Hepatocyte (in vitro differentiated cells): ENCODE measurements at regions not wholly inside any gene's neighbourhood (a gene's known extent, or its start where the extent isn't known, plus 50 kb on each side); places are given as distances from the start of the nearest gene placed in this dataset.

Experiments
- DNase-seq: peaks from one replicate; pipeline ENCODE4 v3.0.0-alpha.2; 2016; ENCODE audit warnings: low spot score
- H2AFZ ChIP-seq: fragments of 200-600 bp; sonication (generic); 2 replicates; pipeline ENCODE4 v1.6.0; 2016; ENCODE audit warnings: antibody characterized with exemption, mild to moderate bottlenecking
- H3K27ac ChIP-seq: fragments of 200-600 bp; sonication (generic); 2 replicates; pipeline ENCODE4 v1.5.1; 2016; ENCODE audit warnings: mild to moderate bottlenecking
- H3K27me3 ChIP-seq: fragments of 200-600 bp; sonication (generic); 2 replicates; pipeline ENCODE4 v1.6.1; 2016
- H3K36me3 ChIP-seq: fragments of 200-600 bp; sonication (generic); replicated peaks from 2 replicates; pipeline ENCODE4 v1.5.1; 2016; ENCODE audit warnings: low read depth; ENCODE audit not compliant: insufficient read depth
- H3K4me1 ChIP-seq: fragments of 200-600 bp; sonication (generic); 2 replicates; pipeline ENCODE4 v1.5.1; 2016; ENCODE audit warnings: mild to moderate bottlenecking, moderate library complexity; ENCODE audit not compliant: insufficient read depth
- H3K4me2 ChIP-seq: fragments of 200-600 bp; sonication (generic); 2 replicates; pipeline ENCODE4 v1.6.0; 2016
- H3K4me3 ChIP-seq: fragments of 200-600 bp; sonication (generic); 2 replicates; pipeline ENCODE4 v1.5.1; 2016; ENCODE audit warnings: mild to moderate bottlenecking
- H3K79me2 ChIP-seq: fragments of 200-600 bp; sonication (generic); 2 replicates; pipeline ENCODE4 v1.6.0; 2017; ENCODE audit warnings: mild to moderate bottlenecking
- H3K9me2 ChIP-seq: fragments of 200-600 bp; sonication (generic); replicated peaks from 2 replicates; pipeline ENCODE4 v1.6.0; 2017; ENCODE audit warnings: mild to moderate bottlenecking; ENCODE audit not compliant: insufficient read depth
- H3K9me3 ChIP-seq: fragments of 200-600 bp; sonication (generic); 2 replicates; pipeline ENCODE4 v1.5.1; 2016; ENCODE audit warnings: low read depth, mild to moderate bottlenecking
- H4K20me1 ChIP-seq: fragments of 200-600 bp; sonication (generic); 2 replicates; pipeline ENCODE4 v1.6.0; 2016; ENCODE audit warnings: mild to moderate bottlenecking; ENCODE audit not compliant: insufficient read depth, poor library complexity, severe bottlenecking
- EZH2 ChIP-seq: fragments of 200-600 bp; sonication (generic); IDR thresholded peaks from 2 replicates; pipeline ENCODE4 v1.6.1; 2016; ENCODE audit warnings: antibody characterized with exemption, mild to moderate bottlenecking, borderline replicate concordance
- EZH2phosphoT487 ChIP-seq: fragments of 200-600 bp; sonication (generic); IDR thresholded peaks from one replicate; pipeline ENCODE4 v1.6.1; 2018; ENCODE audit warnings: antibody characterized with exemption, mild to moderate bottlenecking, low read depth, moderate library complexity; ENCODE audit not compliant: unreplicated experiment, severe bottlenecking
- WGBS: methylation state at CpG from one replicate; pipeline ENCODE4 v1.1.6; 2016; ENCODE audit warnings: low lambda C conversion rate; ENCODE audit errors: missing lambda C conversion rate; 5-methylcytosine and 5-hydroxymethylcytosine counted together
- TF ChIP-seq, protein P1 (sequence below): fragments of 200-600 bp; sonication (generic); IDR thresholded peaks from 2 replicates; pipeline ENCODE4 v1.5.1; 2016; ENCODE audit warnings: antibody characterized with exemption, mild to moderate bottlenecking; ENCODE audit not compliant: poor library complexity

DNA sequence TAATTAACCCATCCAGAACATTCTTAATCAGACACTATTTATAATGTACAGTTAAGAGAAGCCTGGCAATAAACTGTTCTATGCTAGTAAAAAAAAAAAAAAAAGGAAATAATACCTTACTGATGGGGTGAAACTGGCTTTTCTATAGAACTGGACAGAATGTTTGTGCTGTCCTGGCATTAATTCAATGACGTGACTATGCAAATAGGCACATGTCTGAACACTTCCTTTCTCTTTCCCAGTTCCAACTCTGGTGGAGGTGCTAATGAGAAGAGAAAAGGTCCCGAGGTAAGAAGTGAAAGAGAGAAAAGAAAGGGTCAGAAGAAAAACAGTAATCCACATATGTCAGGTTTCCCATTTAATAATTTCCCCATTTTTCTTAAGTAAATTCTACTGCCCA, 508.4 kb downstream of the ZEB2 start:
- Histone ChIP-seq H3K79me2 (no peaks in the 10 kb centered on the region), H3K4me2 (no peak overlapping the region), H3K4me1 (no peaks in the 10 kb centered on the region), H3K36me3 (no peaks in the 10 kb centered on the region), H3K27me3 (no peaks in the 10 kb centered on the region), H3K4me3 (no peak overlapping the region), H3K27ac (no peak overlapping the region), H3K9me2 (no peaks in the 10 kb centered on the region), H3K9me3 (no peaks in the 10 kb centered on the region), H4K20me1 (no peaks in the 10 kb centered on the region), H2AFZ (no peak overlapping the region)
- TF ChIP-seq, protein P1, sequence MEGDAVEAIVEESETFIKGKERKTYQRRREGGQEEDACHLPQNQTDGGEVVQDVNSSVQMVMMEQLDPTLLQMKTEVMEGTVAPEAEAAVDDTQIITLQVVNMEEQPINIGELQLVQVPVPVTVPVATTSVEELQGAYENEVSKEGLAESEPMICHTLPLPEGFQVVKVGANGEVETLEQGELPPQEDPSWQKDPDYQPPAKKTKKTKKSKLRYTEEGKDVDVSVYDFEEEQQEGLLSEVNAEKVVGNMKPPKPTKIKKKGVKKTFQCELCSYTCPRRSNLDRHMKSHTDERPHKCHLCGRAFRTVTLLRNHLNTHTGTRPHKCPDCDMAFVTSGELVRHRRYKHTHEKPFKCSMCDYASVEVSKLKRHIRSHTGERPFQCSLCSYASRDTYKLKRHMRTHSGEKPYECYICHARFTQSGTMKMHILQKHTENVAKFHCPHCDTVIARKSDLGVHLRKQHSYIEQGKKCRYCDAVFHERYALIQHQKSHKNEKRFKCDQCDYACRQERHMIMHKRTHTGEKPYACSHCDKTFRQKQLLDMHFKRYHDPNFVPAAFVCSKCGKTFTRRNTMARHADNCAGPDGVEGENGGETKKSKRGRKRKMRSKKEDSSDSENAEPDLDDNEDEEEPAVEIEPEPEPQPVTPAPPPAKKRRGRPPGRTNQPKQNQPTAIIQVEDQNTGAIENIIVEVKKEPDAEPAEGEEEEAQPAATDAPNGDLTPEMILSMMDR: no peak
- TF ChIP-seq EZH2 (no peak), EZH2phosphoT487 (no peak)
- DNase-seq: no peak
- 87% methylated on average over 2 of the region's 2 CpGs for WGBS

DNA sequence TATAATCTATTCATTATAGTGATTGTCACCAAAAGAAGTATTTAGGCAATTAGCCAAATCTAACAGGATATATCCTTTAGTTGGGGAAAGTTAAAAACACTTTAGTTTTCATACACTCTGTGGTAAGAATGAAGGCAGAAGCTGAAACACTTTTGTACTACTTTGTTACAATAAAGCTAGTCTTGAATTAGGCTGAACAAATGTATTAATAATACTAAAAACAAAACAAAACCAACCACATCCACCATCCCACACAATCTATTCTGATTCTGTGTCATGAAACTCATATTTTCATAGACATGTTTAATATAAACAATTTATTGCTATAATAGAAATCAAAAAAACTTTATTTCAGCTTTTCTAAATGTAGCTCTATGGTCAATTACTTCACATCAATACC, 508.8 kb downstream of the ZEB2 start:
- H2AFZ ChIP-seq: no peak overlapping the region

DNA sequence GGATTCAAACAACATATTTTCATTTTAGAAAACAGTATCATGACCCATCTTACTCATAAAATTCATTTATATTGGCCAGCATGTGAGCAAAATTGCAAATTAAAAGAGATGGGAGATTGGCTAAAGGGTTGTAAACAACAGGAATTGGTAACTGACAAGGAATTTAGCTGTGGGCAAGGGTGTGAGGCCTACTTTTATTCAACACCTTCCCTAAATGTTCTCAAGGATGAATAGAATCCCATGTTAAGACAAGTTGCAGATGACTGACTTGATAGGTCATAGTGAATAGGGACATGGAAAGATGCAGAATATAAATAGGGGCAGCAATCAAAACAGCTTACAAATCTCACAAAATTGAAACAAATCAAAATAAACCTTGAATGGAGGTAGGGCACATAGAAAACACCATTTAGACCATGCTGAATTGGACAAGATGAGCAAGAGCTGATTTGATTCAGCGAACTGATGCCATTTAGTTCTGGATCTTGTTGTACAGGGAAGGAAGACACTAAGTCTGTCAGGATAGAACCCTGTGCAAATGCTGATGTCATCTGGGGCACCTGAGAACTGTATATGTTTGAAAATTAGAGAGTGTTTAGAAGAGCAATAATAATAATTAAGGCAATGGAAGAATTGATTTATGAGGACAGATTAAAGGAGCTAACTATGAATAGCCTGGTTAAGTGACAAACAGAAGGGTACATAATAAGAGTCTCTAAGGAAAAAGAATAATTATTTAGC, 509.7 kb downstream of the ZEB2 start:
- Histone ChIP-seq H3K9me3 (no peaks in the 10 kb centered on the region), H3K27ac (no peak overlapping the region), H3K4me1 (no peaks in the 10 kb centered on the region), H3K4me3 (no peak overlapping the region), H3K36me3 (no peaks in the 10 kb centered on the region), H3K9me2 (no peaks in the 10 kb centered on the region), H3K4me2 (no peak overlapping the region), H3K27me3 (no peaks in the 10 kb centered on the region), H3K79me2 (no peaks in the 10 kb centered on the region), H2AFZ (no peak overlapping the region), H4K20me1 (no peaks in the 10 kb centered on the region)
- DNase-seq: no peak
- no peak for TF ChIP-seq EZH2
- TF ChIP-seq EZH2phosphoT487: no peak
- TF ChIP-seq, protein P1: no peak
- WGBS: 97% methylated on average over 1 of the region's 1 CpG

More for the DNA sequence above, 508.8 kb downstream of the ZEB2 start:
- no peaks in the 10 kb centered on the region for H3K79me2 ChIP-seq
- TF ChIP-seq, protein P1: no peak
- TF ChIP-seq EZH2phosphoT487: no peak
- TF ChIP-seq EZH2: no peak
- H4K20me1 ChIP-seq: no peaks in the 10 kb centered on the region
- DNase-seq: no peak
- no peak overlapping the region for H3K4me2 ChIP-seq
- H3K4me1 ChIP-seq: no peaks in the 10 kb centered on the region
- H3K27me3 ChIP-seq: no peaks in the 10 kb centered on the region
- no peaks in the 10 kb centered on the region for H3K9me2 ChIP-seq
- H3K27ac ChIP-seq: no peak overlapping the region
- no peak overlapping the region for H3K4me3 ChIP-seq
- H3K36me3 ChIP-seq: no peaks in the 10 kb centered on the region
- no peaks in the 10 kb centered on the region for H3K9me3 ChIP-seq
